ENCODE measurements at regions not wholly inside any gene's neighbourhood (a gene's known extent, or its start where the extent isn't known, plus 50 kb on each side); places are given as distances from the start of the nearest gene placed in this dataset.

DNA sequence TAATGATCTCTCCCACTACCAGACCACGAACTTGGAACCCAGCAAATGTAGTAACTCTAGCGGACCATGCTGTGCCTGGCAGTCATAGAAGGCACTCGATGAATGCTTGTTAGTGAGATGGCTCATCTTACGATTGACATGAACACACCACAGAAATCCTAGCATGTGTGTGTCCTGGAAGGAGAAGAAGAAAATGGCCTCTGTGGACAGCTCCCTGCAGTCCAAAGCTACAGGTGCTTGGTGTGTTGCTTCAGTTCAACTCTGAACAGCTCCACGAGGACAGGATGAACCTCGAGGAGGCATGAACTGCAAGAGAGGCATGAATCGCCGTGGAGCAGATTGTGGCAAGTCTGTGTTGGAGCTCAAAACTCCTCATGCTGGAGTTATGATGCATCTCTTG is 93.5 kb downstream of the KLF6 start:
- TF ChIP-seq CTCF (IDR thresholded peaks at IDR 0.05; ENCODE audit: unreplicated experiment): no peak
- peaks cover 16% of the 10 kb centered on the region for H3K4me1 Mint-ChIP-seq
- no peaks in the 10 kb centered on the region for H3K36me3 Mint-ChIP-seq
- H3K9me3 Mint-ChIP-seq: no peaks in the 10 kb centered on the region
- H3K27me3 Mint-ChIP-seq (ENCODE audit: low read depth): no peaks in the 10 kb centered on the region
- no peak overlapping the region for H3K4me3 Mint-ChIP-seq
- DNase-seq (ENCODE audit: low spot score in 2 of 2, unreplicated experiment in 2 of 2): no peak
- no peak overlapping the region for H3K27ac Mint-ChIP-seq

GRCh38 chr10:3689871-3690510 is 95.0 kb downstream of the KLF6 start:
- H3K27ac Mint-ChIP-seq: no peak overlapping the region
- no peak for TF ChIP-seq CTCF (IDR thresholded peaks at IDR 0.05; ENCODE audit: unreplicated experiment)
- no peak for DNase-seq (ENCODE audit: low spot score in 2 of 2, unreplicated experiment in 2 of 2)
- peaks cover 16% of the 10 kb centered on the region for H3K4me1 Mint-ChIP-seq
- H3K9me3 Mint-ChIP-seq: no peaks in the 10 kb centered on the region
- no peaks in the 10 kb centered on the region for H3K27me3 Mint-ChIP-seq (ENCODE audit: low read depth)
- no peaks in the 10 kb centered on the region for H3K36me3 Mint-ChIP-seq
- H3K4me3 Mint-ChIP-seq: no peak overlapping the region

DNA sequence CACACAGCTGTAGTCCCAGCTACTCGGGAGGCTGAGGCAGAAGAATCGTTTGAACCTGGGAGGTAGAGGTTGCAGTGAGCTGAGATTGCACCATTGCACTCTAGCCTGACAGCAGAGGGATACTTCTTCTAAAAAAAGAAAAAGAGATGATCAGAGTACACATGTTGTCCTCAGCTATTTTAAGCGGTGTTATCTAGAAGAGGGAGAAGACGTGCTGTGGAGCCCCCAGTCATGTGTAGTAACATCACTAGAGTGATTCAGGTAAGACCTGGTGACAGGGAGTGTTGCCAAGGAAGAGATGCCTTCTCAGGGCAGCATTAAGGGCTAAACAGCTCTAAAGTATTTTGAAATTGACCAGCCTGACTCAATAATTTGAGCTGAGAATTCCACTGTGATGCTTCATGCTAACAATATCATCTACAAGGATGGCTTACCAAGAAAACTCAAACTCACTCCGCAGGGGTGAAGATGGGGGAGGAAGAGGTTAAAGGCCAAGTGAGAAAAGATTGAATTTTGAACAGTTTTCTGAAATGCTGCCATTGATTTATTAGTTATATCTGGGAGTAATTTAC is 97.4 kb downstream of the KLF6 start:
- Mint-ChIP-seq H3K4me1 (peaks cover 13% of the 10 kb centered on the region), H3K9me3 (no peaks in the 10 kb centered on the region), H3K27ac (no peak overlapping the region), H3K36me3 (no peaks in the 10 kb centered on the region), H3K27me3 (ENCODE audit: low read depth) (no peaks in the 10 kb centered on the region), H3K4me3 (no peak overlapping the region)
- no peak for TF ChIP-seq CTCF (IDR thresholded peaks at IDR 0.05; ENCODE audit: unreplicated experiment)
- no peak for DNase-seq (ENCODE audit: low spot score in 2 of 2, unreplicated experiment in 2 of 2)

- no peaks in the 10 kb centered on the region for H3K27me3 Mint-ChIP-seq (ENCODE audit: low read depth)
- no peak for DNase-seq (ENCODE audit: low spot score in 2 of 2, unreplicated experiment in 2 of 2)
- H3K9me3 Mint-ChIP-seq: no peaks in the 10 kb centered on the region
- H3K4me1 Mint-ChIP-seq: no peaks in the 10 kb centered on the region
- TF ChIP-seq CTCF (IDR thresholded peaks at IDR 0.05; ENCODE audit: unreplicated experiment): no peak
- H3K4me3 Mint-ChIP-seq: no peak overlapping the region
- H3K36me3 Mint-ChIP-seq: no peaks in the 10 kb centered on the region
- H3K27ac Mint-ChIP-seq: no peak overlapping the region
Measured at GRCh38 chr10:3685384-3685783, 99.6 kb downstream of the KLF6 start.

DNA sequence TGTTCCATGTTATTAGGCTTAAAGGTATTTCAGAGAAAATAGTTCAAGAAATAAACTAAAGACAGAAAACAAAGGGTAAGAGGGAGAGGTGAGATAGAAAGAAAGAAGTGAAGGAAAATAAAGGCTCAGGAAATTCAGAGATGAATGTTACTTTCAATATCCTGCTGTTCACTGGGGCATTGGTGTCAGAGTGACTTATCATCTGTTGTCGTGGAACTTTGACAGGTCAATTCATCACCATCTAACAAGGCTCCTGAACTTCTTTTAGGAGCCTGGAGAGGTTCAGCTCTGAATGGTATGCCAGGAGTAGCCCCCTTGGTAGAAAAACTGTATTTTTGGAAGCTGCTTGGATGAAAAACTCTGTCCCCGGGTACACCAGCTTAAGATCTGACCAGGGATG is 100.1 kb downstream of the KLF6 start:
- Mint-ChIP-seq H3K27ac (no peak overlapping the region), H3K4me1 (no peaks in the 10 kb centered on the region), H3K4me3 (no peak overlapping the region), H3K36me3 (no peaks in the 10 kb centered on the region), H3K27me3 (ENCODE audit: low read depth) (no peaks in the 10 kb centered on the region), H3K9me3 (no peaks in the 10 kb centered on the region)
- no peak for TF ChIP-seq CTCF (IDR thresholded peaks at IDR 0.05; ENCODE audit: unreplicated experiment)
- no peak for DNase-seq (ENCODE audit: low spot score in 2 of 2, unreplicated experiment in 2 of 2)

Data from mesothelial cell of epicardium (in vitro differentiated cells).